ENCODE measurements at regions not wholly inside any gene's neighbourhood (a gene's known extent, or its start where the extent isn't known, plus 50 kb on each side); places are given as distances from the start of the nearest gene placed in this dataset.

- Histone ChIP-seq H3K4me3 (ENCODE audit: low read depth, low read length) (no peak overlapping the region), H3K27ac (ENCODE audit: extremely low read depth, low read depth, low read length) (no peak overlapping the region), H3K9me3 (ENCODE audit: control insufficient read depth, insufficient read depth, low read depth, low read length) (no peaks in the 10 kb centered on the region), H3K36me3 (ENCODE audit: control insufficient read depth in 2 of 2, insufficient read depth in 1 of 2, low read length in 2 of 2) (no peaks in the 10 kb centered on the region), H3K4me1 (ENCODE audit: control insufficient read depth, insufficient read depth, low read length) (no peaks in the 10 kb centered on the region)
- TF ChIP-seq, protein P1, sequence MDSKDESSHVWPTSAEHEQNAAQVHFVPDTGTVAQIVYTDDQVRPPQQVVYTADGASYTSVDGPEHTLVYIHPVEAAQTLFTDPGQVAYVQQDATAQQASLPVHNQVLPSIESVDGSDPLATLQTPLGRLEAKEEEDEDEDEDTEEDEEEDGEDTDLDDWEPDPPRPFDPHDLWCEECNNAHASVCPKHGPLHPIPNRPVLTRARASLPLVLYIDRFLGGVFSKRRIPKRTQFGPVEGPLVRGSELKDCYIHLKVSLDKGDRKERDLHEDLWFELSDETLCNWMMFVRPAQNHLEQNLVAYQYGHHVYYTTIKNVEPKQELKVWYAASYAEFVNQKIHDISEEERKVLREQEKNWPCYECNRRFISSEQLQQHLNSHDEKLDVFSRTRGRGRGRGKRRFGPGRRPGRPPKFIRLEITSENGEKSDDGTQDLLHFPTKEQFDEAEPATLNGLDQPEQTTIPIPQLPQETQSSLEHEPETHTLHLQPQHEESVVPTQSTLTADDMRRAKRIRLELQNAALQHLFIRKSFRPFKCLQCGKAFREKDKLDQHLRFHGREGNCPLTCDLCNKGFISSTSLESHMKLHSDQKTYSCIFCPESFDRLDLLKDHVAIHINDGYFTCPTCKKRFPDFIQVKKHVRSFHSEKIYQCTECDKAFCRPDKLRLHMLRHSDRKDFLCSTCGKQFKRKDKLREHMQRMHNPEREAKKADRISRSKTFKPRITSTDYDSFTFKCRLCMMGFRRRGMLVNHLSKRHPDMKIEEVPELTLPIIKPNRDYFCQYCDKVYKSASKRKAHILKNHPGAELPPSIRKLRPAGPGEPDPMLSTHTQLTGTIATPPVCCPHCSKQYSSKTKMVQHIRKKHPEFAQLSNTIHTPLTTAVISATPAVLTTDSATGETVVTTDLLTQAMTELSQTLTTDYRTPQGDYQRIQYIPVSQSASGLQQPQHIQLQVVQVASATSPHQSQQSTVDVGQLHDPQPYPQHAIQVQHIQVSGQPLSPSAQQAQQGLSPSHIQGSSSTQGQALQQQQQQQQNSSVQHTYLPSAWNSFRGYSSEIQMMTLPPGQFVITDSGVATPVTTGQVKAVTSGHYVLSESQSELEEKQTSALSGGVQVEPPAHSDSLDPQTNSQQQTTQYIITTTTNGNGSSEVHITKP (tag by site-specific recombination; IDR thresholded peaks at IDR 0.05), result no peak
- TF ChIP-seq ZEB2 (tag by site-specific recombination; IDR thresholded peaks at IDR 0.05) (no peak), PRDM4 (tag by site-specific recombination; IDR thresholded peaks at IDR 0.05) (no peak), ZNF777 (tag by site-specific recombination; IDR thresholded peaks at IDR 0.05; ENCODE audit: borderline replicate concordance) (no peak), TCF7L2 (IDR thresholded peaks at IDR 0.05; ENCODE audit: borderline replicate concordance, low read depth, low read length) (no peak), ZNF174 (tag by site-specific recombination; IDR thresholded peaks at IDR 0.05) (no peak), BCL11B (tag by site-specific recombination; IDR thresholded peaks at IDR 0.05; ENCODE audit: low read depth) (no peak), ZNF548 (tag by site-specific recombination; IDR thresholded peaks at IDR 0.05) (no peak), ZNF623 (tag by site-specific recombination; IDR thresholded peaks at IDR 0.05) (no peak), KLF7 (tag by site-specific recombination; IDR thresholded peaks at IDR 0.05; ENCODE audit: borderline replicate concordance) (no peak), ZBTB44 (tag by site-specific recombination; IDR thresholded peaks at IDR 0.05) (no peak), SCRT1 (tag by site-specific recombination; IDR thresholded peaks at IDR 0.05; ENCODE audit: borderline replicate concordance) (no peak), HOXA7 (CRISPR knock-in tag; IDR thresholded peaks at IDR 0.05; ENCODE audit: borderline replicate concordance) (no peak), ZNF138 (tag by site-specific recombination; IDR thresholded peaks at IDR 0.05; ENCODE audit: borderline replicate concordance) (no peak), ZNF132 (tag by site-specific recombination; IDR thresholded peaks at IDR 0.05; ENCODE audit: borderline replicate concordance) (no peak)
- TF ChIP-seq, protein P2, sequence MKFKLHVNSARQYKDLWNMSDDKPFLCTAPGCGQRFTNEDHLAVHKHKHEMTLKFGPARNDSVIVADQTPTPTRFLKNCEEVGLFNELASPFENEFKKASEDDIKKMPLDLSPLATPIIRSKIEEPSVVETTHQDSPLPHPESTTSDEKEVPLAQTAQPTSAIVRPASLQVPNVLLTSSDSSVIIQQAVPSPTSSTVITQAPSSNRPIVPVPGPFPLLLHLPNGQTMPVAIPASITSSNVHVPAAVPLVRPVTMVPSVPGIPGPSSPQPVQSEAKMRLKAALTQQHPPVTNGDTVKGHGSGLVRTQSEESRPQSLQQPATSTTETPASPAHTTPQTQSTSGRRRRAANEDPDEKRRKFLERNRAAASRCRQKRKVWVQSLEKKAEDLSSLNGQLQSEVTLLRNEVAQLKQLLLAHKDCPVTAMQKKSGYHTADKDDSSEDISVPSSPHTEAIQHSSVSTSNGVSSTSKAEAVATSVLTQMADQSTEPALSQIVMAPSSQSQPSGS (tag by site-specific recombination; IDR thresholded peaks at IDR 0.05; ENCODE audit: low read depth), result no peak
- CTCF ChIA-PET, result interaction anchor here (0.6 to 2.5 kb wide), 30 partner anchors 10 to 861 kb away, joined by 3 to 13 read pairs (median 4); no protein-coding TSS in a partner anchor
- POLR2A ChIA-PET, result no interaction called here
These were observed 483.5 kb downstream of the AGTPBP1 start for GRCh38 chr9:85258236-85258635.

- H3K4me3 ChIP-seq (ENCODE audit: low read depth, low read length), result no peak overlapping the region
- no peak overlapping the region for H3K27ac ChIP-seq (ENCODE audit: extremely low read depth, low read depth, low read length)
- H3K36me3 ChIP-seq (ENCODE audit: control insufficient read depth in 2 of 2, insufficient read depth in 1 of 2, low read length in 2 of 2), result no peaks in the 10 kb centered on the region
- ChIA-PET CTCF (interaction anchor here (0.5 to 1.1 kb wide), 4 partner anchors 8 to 339 kb away, joined by 3 to 5 read pairs (median 4); no protein-coding TSS in a partner anchor), POLR2A (interaction anchor here (0.6 to 0.7 kb wide), 2 partner anchors 11 to 44 kb away, joined by 3 read pairs; no protein-coding TSS in a partner anchor)
- TF ChIP-seq ZNF610 (tag by site-specific recombination; IDR thresholded peaks at IDR 0.05; ENCODE audit: borderline replicate concordance) (no peak), ZNF266 (tag by site-specific recombination; IDR thresholded peaks at IDR 0.05; ENCODE audit: low read depth) (no peak), ZNF544 (tag by site-specific recombination; IDR thresholded peaks at IDR 0.05) (no peak), IKZF3 (tag by site-specific recombination; IDR thresholded peaks at IDR 0.05) (no peak), ZNF704 (tag by site-specific recombination; IDR thresholded peaks at IDR 0.05) (no peak), ZNF580 (tag by site-specific recombination; IDR thresholded peaks at IDR 0.05) (no peak), ZNF670 (tag by site-specific recombination; IDR thresholded peaks at IDR 0.05; ENCODE audit: low read depth) (no peak), FEZF1 (tag by site-specific recombination; IDR thresholded peaks at IDR 0.05) (no peak), ZNF394 (tag by site-specific recombination; IDR thresholded peaks at IDR 0.05; ENCODE audit: borderline replicate concordance) (no peak), ZSCAN23 (tag by site-specific recombination; IDR thresholded peaks at IDR 0.05) (no peak)
- H3K9me3 ChIP-seq (ENCODE audit: control insufficient read depth, insufficient read depth, low read depth, low read length), result no peaks in the 10 kb centered on the region
- no peaks in the 10 kb centered on the region for H3K4me1 ChIP-seq (ENCODE audit: control insufficient read depth, insufficient read depth, low read length)
These were observed 492.5 kb downstream of the AGTPBP1 start for GRCh38 chr9:85249313-85249621.
